Osteocyte (in vitro differentiated cells): ENCODE measurements at regions not wholly inside any gene's neighbourhood (a gene's known extent, or its start where the extent isn't known, plus 50 kb on each side); places are given as distances from the start of the nearest gene placed in this dataset.

Experiments
- DNase-seq: peaks from one replicate; pipeline ENCODE4 v3.0.0; 2021; ENCODE audit warnings: mixed read lengths; ENCODE audit not compliant: unreplicated experiment; ENCODE audit errors: extremely low spot score
- H3K27ac Mint-ChIP-seq: one replicate; pipeline ENCODE4 v1.8.0; 2021; ENCODE audit warnings: mild to moderate bottlenecking, mixed read lengths; ENCODE audit not compliant: unreplicated experiment
- H3K27me3 Mint-ChIP-seq: one replicate; pipeline ENCODE4 v1.8.0; 2021; ENCODE audit warnings: mixed read lengths; ENCODE audit not compliant: unreplicated experiment
- H3K36me3 Mint-ChIP-seq: one replicate; pipeline ENCODE4 v1.8.0; 2021; ENCODE audit warnings: mixed read lengths; ENCODE audit not compliant: unreplicated experiment
- H3K4me1 Mint-ChIP-seq: one replicate; pipeline ENCODE4 v1.8.0; 2021; ENCODE audit warnings: mixed read lengths; ENCODE audit not compliant: unreplicated experiment
- H3K4me3 Mint-ChIP-seq: one replicate; pipeline ENCODE4 v1.8.0; 2021; ENCODE audit warnings: mild to moderate bottlenecking, moderate library complexity, mixed read lengths; ENCODE audit not compliant: unreplicated experiment
- H3K9me3 Mint-ChIP-seq: one replicate; pipeline ENCODE4 v1.8.0; 2021; ENCODE audit warnings: mixed read lengths; ENCODE audit not compliant: unreplicated experiment
- CTCF ChIP-seq: fragments of 200-600 bp; sonication (generic); IDR thresholded peaks from 2 replicates; pipeline ENCODE4 v1.5.0; 2021; ENCODE audit warnings: antibody characterized with exemption, mild to moderate bottlenecking, moderate library complexity

- DNase-seq: no peak
- no peak for TF ChIP-seq CTCF
Measured at GRCh38 chr3:30286811-30287210, 319.6 kb upstream of the TGFBR2 start.

GRCh38 chr3:30288830-30289229 is 317.6 kb upstream of the TGFBR2 start:
- no peaks in the 10 kb centered on the region for H3K36me3 Mint-ChIP-seq
- TF ChIP-seq CTCF: no peak
- no peak overlapping the region for H3K4me3 Mint-ChIP-seq
- H3K9me3 Mint-ChIP-seq: no peaks in the 10 kb centered on the region
- peaks cover 50% of the 10 kb centered on the region for H3K4me1 Mint-ChIP-seq
- no peak overlapping the region for H3K27ac Mint-ChIP-seq
- no peaks in the 10 kb centered on the region for H3K27me3 Mint-ChIP-seq
- no peak for DNase-seq

More at GRCh38 chr3:30286811-30287210, 319.6 kb upstream of the TGFBR2 start:
- H3K27me3 Mint-ChIP-seq: no peaks in the 10 kb centered on the region
- H3K4me1 Mint-ChIP-seq: peaks cover 48% of the 10 kb centered on the region
- H3K4me3 Mint-ChIP-seq: no peak overlapping the region
- no peaks in the 10 kb centered on the region for H3K9me3 Mint-ChIP-seq
- peak overlapping the region; percentile 67 for H3K27ac Mint-ChIP-seq
- H3K36me3 Mint-ChIP-seq: no peaks in the 10 kb centered on the region

GRCh38 chr3:30289324-30289723 is 317.1 kb upstream of the TGFBR2 start:
- DNase-seq: no peak
- peaks cover 55% of the 10 kb centered on the region for H3K4me1 Mint-ChIP-seq

GRCh38 chr3:30289766-30290165 is 316.6 kb upstream of the TGFBR2 start:
- no peaks in the 10 kb centered on the region for H3K27me3 Mint-ChIP-seq
- no peaks in the 10 kb centered on the region for H3K36me3 Mint-ChIP-seq
- no peak overlapping the region for H3K4me3 Mint-ChIP-seq
- peaks cover 57% of the 10 kb centered on the region for H3K4me1 Mint-ChIP-seq
- TF ChIP-seq CTCF: no peak
- H3K9me3 Mint-ChIP-seq: no peaks in the 10 kb centered on the region
- DNase-seq: no peak
- no peak overlapping the region for H3K27ac Mint-ChIP-seq

More at GRCh38 chr3:30289324-30289723, 317.1 kb upstream of the TGFBR2 start:
- Mint-ChIP-seq H3K27ac (no peak overlapping the region), H3K27me3 (no peaks in the 10 kb centered on the region), H3K9me3 (no peaks in the 10 kb centered on the region), H3K36me3 (no peaks in the 10 kb centered on the region), H3K4me3 (no peak overlapping the region)
- no peak for TF ChIP-seq CTCF

GRCh38 chr3:30290479-30290878 is 315.9 kb upstream of the TGFBR2 start:
- H3K27ac Mint-ChIP-seq: no peak overlapping the region

More at GRCh38 chr3:30290479-30290878, 315.9 kb upstream of the TGFBR2 start:
- no peak for DNase-seq
- TF ChIP-seq CTCF: no peak
- no peaks in the 10 kb centered on the region for H3K9me3 Mint-ChIP-seq
- H3K27me3 Mint-ChIP-seq: no peaks in the 10 kb centered on the region
- H3K4me1 Mint-ChIP-seq: peaks cover 51% of the 10 kb centered on the region
- no peaks in the 10 kb centered on the region for H3K36me3 Mint-ChIP-seq
- no peak overlapping the region for H3K4me3 Mint-ChIP-seq
